Sigmoid colon (tissue), 6 donors: ENCODE measurements at regions not wholly inside any gene's neighbourhood (a gene's known extent, or its start where the extent isn't known, plus 50 kb on each side); places are given as distances from the start of the nearest gene placed in this dataset.

Experiments used
- DNase-seq: peaks from one replicate; pipeline ENCODE4 v3.0.0-alpha.2; 2019
- H3K27ac ChIP-seq, 4 donors: fragments of 200-600 bp; sonication (generic); one replicate each; pipeline ENCODE4 v1.5.1; 2016 to 2019; ENCODE audit warnings: mild to moderate bottlenecking in 1 of 4
- H3K27me3 ChIP-seq, 3 donors: fragments of 200-600 bp; sonication (generic); one replicate each; pipeline ENCODE4 v1.5.1; 2019; ENCODE audit warnings: mild to moderate bottlenecking in 1 of 3
- H3K36me3 ChIP-seq, 4 donors: fragments of 200-600 bp; sonication (generic); one replicate each; pipeline ENCODE4 v1.5.1; 2016 to 2019
- H3K4me1 ChIP-seq, 4 donors: fragments of 200-600 bp; sonication (generic); one replicate each; pipeline ENCODE4 v1.5.1; 2017 to 2019
- H3K4me3 ChIP-seq, 4 donors: fragments of 200-600 bp; sonication (generic); one replicate each; pipeline ENCODE4 v1.5.1; 2017 to 2019; ENCODE audit warnings: mild to moderate bottlenecking in 2 of 4, moderate library complexity in 1 of 4
- H3K9me3 ChIP-seq, 4 donors: fragments of 200-600 bp in 3 of 4; sonication (generic) in 3 of 4; one replicate each; pipeline versions ENCODE4 v1.5.1 to v1.6.1; 2013 to 2019
- EP300 ChIP-seq, 4 donors: sonication (generic); formaldehyde crosslinking; IDR thresholded peaks; one replicate each; pipeline ENCODE4 v1.6.1; 2017; ENCODE audit warnings: antibody characterized with exemption in 4 of 4
- POLR2A ChIP-seq, 2 donors: fragments of 450-650 bp; IDR thresholded peaks; one replicate each; pipeline ENCODE4 v1.6.1; 2016; ENCODE audit warnings: antibody characterized with exemption in 2 of 2, mild to moderate bottlenecking in 2 of 2, moderate library complexity in 2 of 2
- POLR2AphosphoS5 ChIP-seq, 4 donors: sonication (generic); formaldehyde crosslinking; IDR thresholded peaks; one replicate each; pipeline ENCODE4 v1.6.1; 2017; ENCODE audit warnings: antibody characterized with exemption in 4 of 4
- WGBS, 2 donors: extraction: QIAGEN DNeasy Blood & Tissue Kit; methylation state at CpG; one replicate each; pipeline ENCODE4 v1.1.7; 2013; 5-methylcytosine and 5-hydroxymethylcytosine counted together
- intact Hi-C: fragments of 100-400 bp; cut with DNase I; formaldehyde crosslinking; loops from one replicate; pipeline ENCODE4 v1.15.1; 2023
- TF ChIP-seq, protein P1 (sequence below), 4 experiments: fragments of 450-650 bp in 3 of 4; fragments of 200-600 bp in 1 of 4; IDR thresholded peaks; one replicate each; pipeline ENCODE4 v1.5.1; 2016 to 2019; ENCODE audit warnings: antibody characterized with exemption in 4 of 4, mild to moderate bottlenecking in 3 of 4, moderate library complexity in 2 of 4
- donor health status: healthy with polysubstance abuse.
- donor health status: healthy.

GRCh38 chr3:72186400-72186855, 401.5 kb upstream of the PROK2 start:
- H3K36me3 ChIP-seq = no peaks in the 10 kb centered on the region
- H3K27me3 ChIP-seq = no peaks in the 10 kb centered on the region
- intact Hi-C loops = no loop called here
- TF ChIP-seq POLR2A (IDR thresholded peaks at IDR 0.05) = no peak
- TF ChIP-seq, protein P1, sequence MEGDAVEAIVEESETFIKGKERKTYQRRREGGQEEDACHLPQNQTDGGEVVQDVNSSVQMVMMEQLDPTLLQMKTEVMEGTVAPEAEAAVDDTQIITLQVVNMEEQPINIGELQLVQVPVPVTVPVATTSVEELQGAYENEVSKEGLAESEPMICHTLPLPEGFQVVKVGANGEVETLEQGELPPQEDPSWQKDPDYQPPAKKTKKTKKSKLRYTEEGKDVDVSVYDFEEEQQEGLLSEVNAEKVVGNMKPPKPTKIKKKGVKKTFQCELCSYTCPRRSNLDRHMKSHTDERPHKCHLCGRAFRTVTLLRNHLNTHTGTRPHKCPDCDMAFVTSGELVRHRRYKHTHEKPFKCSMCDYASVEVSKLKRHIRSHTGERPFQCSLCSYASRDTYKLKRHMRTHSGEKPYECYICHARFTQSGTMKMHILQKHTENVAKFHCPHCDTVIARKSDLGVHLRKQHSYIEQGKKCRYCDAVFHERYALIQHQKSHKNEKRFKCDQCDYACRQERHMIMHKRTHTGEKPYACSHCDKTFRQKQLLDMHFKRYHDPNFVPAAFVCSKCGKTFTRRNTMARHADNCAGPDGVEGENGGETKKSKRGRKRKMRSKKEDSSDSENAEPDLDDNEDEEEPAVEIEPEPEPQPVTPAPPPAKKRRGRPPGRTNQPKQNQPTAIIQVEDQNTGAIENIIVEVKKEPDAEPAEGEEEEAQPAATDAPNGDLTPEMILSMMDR (IDR thresholded peaks at IDR 0.05) = no peak
- no peak for TF ChIP-seq EP300 (IDR thresholded peaks at IDR 0.05)
- no peak for TF ChIP-seq POLR2AphosphoS5 (IDR thresholded peaks at IDR 0.05)
- no peak overlapping the region for H3K4me3 ChIP-seq
- no peaks in the 10 kb centered on the region for H3K9me3 ChIP-seq
- WGBS, 2 donors = 29 to 31% methylated on average over 1 of the region's 1 CpG
- DNase-seq = no peak
- peaks cover 0 to 4% (median 0%) of the 10 kb centered on the region in 4 donors for H3K4me1 ChIP-seq
- no peak overlapping the region for H3K27ac ChIP-seq

- no peaks in the 10 kb centered on the region for H3K9me3 ChIP-seq
- peaks cover 0 to 4% (median 0%) of the 10 kb centered on the region in 4 donors for H3K4me1 ChIP-seq
- no peak for DNase-seq
- whole genome bisulfite sequencing, 2 donors = 42 to 58% methylated on average over 9 of the region's 9 CpGs
- no peaks in the 10 kb centered on the region for H3K36me3 ChIP-seq
- no peak overlapping the region for H3K27ac ChIP-seq
- TF ChIP-seq EP300 (IDR thresholded peaks at IDR 0.05) (no peak), POLR2AphosphoS5 (IDR thresholded peaks at IDR 0.05) (no peak), POLR2A (IDR thresholded peaks at IDR 0.05) (no peak)
- TF ChIP-seq, protein P1 (IDR thresholded peaks at IDR 0.05) = no peak
- no peaks in the 10 kb centered on the region for H3K27me3 ChIP-seq
- intact Hi-C loops = no loop called here
- H3K4me3 ChIP-seq = no peak overlapping the region
These were observed 400.8 kb upstream of the PROK2 start for GRCh38 chr3:72185549-72186399.

GRCh38 chr3:72183489-72183888, 398.5 kb upstream of the PROK2 start:
- no peaks in the 10 kb centered on the region for H3K9me3 ChIP-seq
- no peak for DNase-seq
- H3K27ac ChIP-seq = no peak overlapping the region
- intact Hi-C loops = no loop called here
- TF ChIP-seq EP300 (IDR thresholded peaks at IDR 0.05) (no peak), POLR2AphosphoS5 (IDR thresholded peaks at IDR 0.05) (no peak), POLR2A (IDR thresholded peaks at IDR 0.05) (no peak)
- TF ChIP-seq, protein P1 (IDR thresholded peaks at IDR 0.05) = no peak
- H3K36me3 ChIP-seq = no peaks in the 10 kb centered on the region
- peaks cover 0 to 4% (median 0%) of the 10 kb centered on the region in 4 donors for H3K4me1 ChIP-seq
- 85 to 97% methylated on average over 5 of the region's 5 CpGs for WGBS, 2 donors
- no peaks in the 10 kb centered on the region for H3K27me3 ChIP-seq
- no peak overlapping the region for H3K4me3 ChIP-seq

DNA sequence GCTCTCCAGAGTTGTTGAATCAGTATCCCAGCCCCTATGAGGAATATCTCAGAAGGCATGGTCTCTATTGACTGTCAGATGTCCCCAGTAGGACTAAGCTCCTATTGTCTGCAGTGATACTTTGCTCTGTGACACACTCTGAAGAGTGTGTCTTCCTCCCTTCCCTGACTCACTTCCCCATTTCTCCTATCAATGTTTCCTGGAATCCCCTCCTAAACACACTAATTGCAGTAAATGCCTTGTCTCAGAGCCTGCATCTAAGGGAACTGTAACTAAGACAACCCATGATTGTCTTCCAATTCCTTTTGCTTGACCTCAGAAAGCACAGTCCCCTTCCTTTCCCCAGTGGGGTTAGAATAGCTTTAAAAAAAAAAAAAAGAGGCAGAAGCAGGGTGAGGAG, 397.3 kb upstream of the PROK2 start:
- DNase-seq = no peak
- Histone ChIP-seq H3K27me3 (no peaks in the 10 kb centered on the region), H3K4me3 (no peak overlapping the region), H3K27ac (no peak overlapping the region), H3K9me3 (no peaks in the 10 kb centered on the region), H3K4me1 (peaks cover 0 to 12% (median 8%) of the 10 kb centered on the region in 4 donors), H3K36me3 (no peaks in the 10 kb centered on the region)
- intact Hi-C loops = no loop called here
- no peak for TF ChIP-seq POLR2AphosphoS5 (IDR thresholded peaks at IDR 0.05)
- TF ChIP-seq POLR2A (IDR thresholded peaks at IDR 0.05) = no peak
- no peak for TF ChIP-seq EP300 (IDR thresholded peaks at IDR 0.05)
- TF ChIP-seq, protein P1 (IDR thresholded peaks at IDR 0.05) = no peak
